ENCODE measurements at regions not wholly inside any gene's neighbourhood (a gene's known extent, or its start where the extent isn't known, plus 50 kb on each side); places are given as distances from the start of the nearest gene placed in this dataset.

- Histone ChIP-seq H3K27ac (ENCODE audit: low read depth, low read length, poor library complexity, severe bottlenecking) (no peak overlapping the region), H3K9ac (ENCODE audit: low read length) (no peak overlapping the region), H3K27me3 (ENCODE audit: insufficient read depth, low read length) (no peaks in the 10 kb centered on the region), H3F3A (ENCODE audit: insufficient read depth, low read length) (no peaks in the 10 kb centered on the region), H3K4me3 (ENCODE audit: low read depth, low read length, poor library complexity, severe bottlenecking) (no peak overlapping the region), H3K9me2 (ENCODE audit: low read depth, low read length) (no peaks in the 10 kb centered on the region), H3K4me1 (ENCODE audit: insufficient read depth, low read length, severe bottlenecking) (no peaks in the 10 kb centered on the region), H2AFZ (ENCODE audit: low read length) (no peak overlapping the region), H3K4me2 (ENCODE audit: low read length) (no peak overlapping the region), H3K36me3 (ENCODE audit: insufficient read depth, low read length) (no peaks in the 10 kb centered on the region), H3K9me3 (ENCODE audit: low read length) (no peaks in the 10 kb centered on the region), H4K20me1 (ENCODE audit: insufficient read depth, low read length) (no peaks in the 10 kb centered on the region), H3K79me2 (ENCODE audit: insufficient read depth, low read length) (no peaks in the 10 kb centered on the region)
- TF ChIP-seq EZH2 (IDR thresholded peaks at IDR 0.05; ENCODE audit: borderline replicate concordance, low read length): no peak
- TF ChIP-seq CTCF (IDR thresholded peaks at IDR 0.05; ENCODE audit: low read length): no peak
Measured at GRCh38 chr3:95654570-95655362, 1159.6 kb upstream of the EPHA6 start.

GRCh38 chr3:95655363-95655986, 1158.9 kb upstream of the EPHA6 start:
- no peak overlapping the region for H3K27ac ChIP-seq (ENCODE audit: low read depth, low read length, poor library complexity, severe bottlenecking)

GRCh38 chr3:95670765-95671164, 1143.6 kb upstream of the EPHA6 start:
- no peaks in the 10 kb centered on the region for H4K20me1 ChIP-seq (ENCODE audit: insufficient read depth, low read length)
- H3K4me2 ChIP-seq (ENCODE audit: low read length): no peak overlapping the region
- no peak overlapping the region for H3K27ac ChIP-seq (ENCODE audit: low read depth, low read length, poor library complexity, severe bottlenecking)
- no peak overlapping the region for H2AFZ ChIP-seq (ENCODE audit: low read length)
- H3K79me2 ChIP-seq (ENCODE audit: insufficient read depth, low read length): no peaks in the 10 kb centered on the region
- no peaks in the 10 kb centered on the region for H3K36me3 ChIP-seq (ENCODE audit: insufficient read depth, low read length)
- H3K9me2 ChIP-seq (ENCODE audit: low read depth, low read length): no peaks in the 10 kb centered on the region
- no peaks in the 10 kb centered on the region for H3F3A ChIP-seq (ENCODE audit: insufficient read depth, low read length)
- H3K9me3 ChIP-seq (ENCODE audit: low read length): no peaks in the 10 kb centered on the region
- no peak for TF ChIP-seq CTCF (IDR thresholded peaks at IDR 0.05; ENCODE audit: low read length)
- no peak for TF ChIP-seq EZH2 (IDR thresholded peaks at IDR 0.05; ENCODE audit: borderline replicate concordance, low read length)
- H3K4me3 ChIP-seq (ENCODE audit: low read depth, low read length, poor library complexity, severe bottlenecking): no peak overlapping the region
- H3K9ac ChIP-seq (ENCODE audit: low read length): no peak overlapping the region
- H3K4me1 ChIP-seq (ENCODE audit: insufficient read depth, low read length, severe bottlenecking): no peaks in the 10 kb centered on the region
- H3K27me3 ChIP-seq (ENCODE audit: insufficient read depth, low read length): no peaks in the 10 kb centered on the region

More at GRCh38 chr3:95655363-95655986, 1158.9 kb upstream of the EPHA6 start:
- Histone ChIP-seq H4K20me1 (ENCODE audit: insufficient read depth, low read length) (no peaks in the 10 kb centered on the region), H3K4me2 (ENCODE audit: low read length) (no peak overlapping the region), H3K4me1 (ENCODE audit: insufficient read depth, low read length, severe bottlenecking) (no peaks in the 10 kb centered on the region), H3K79me2 (ENCODE audit: insufficient read depth, low read length) (no peaks in the 10 kb centered on the region), H3K9ac (ENCODE audit: low read length) (no peak overlapping the region), H3K9me2 (ENCODE audit: low read depth, low read length) (no peaks in the 10 kb centered on the region), H3F3A (ENCODE audit: insufficient read depth, low read length) (no peaks in the 10 kb centered on the region), H3K36me3 (ENCODE audit: insufficient read depth, low read length) (no peaks in the 10 kb centered on the region), H3K27me3 (ENCODE audit: insufficient read depth, low read length) (no peaks in the 10 kb centered on the region), H3K4me3 (ENCODE audit: low read depth, low read length, poor library complexity, severe bottlenecking) (no peak overlapping the region), H3K9me3 (ENCODE audit: low read length) (no peaks in the 10 kb centered on the region), H2AFZ (ENCODE audit: low read length) (no peak overlapping the region)
- TF ChIP-seq EZH2 (IDR thresholded peaks at IDR 0.05; ENCODE audit: borderline replicate concordance, low read length) (no peak), CTCF (IDR thresholded peaks at IDR 0.05; ENCODE audit: low read length) (no peak)
